ENCODE measurements at regions not wholly inside any gene's neighbourhood (a gene's known extent, or its start where the extent isn't known, plus 50 kb on each side); places are given as distances from the start of the nearest gene placed in this dataset.

- TF ChIP-seq POLR2AphosphoS5 (IDR thresholded peaks at IDR 0.05; ENCODE audit: borderline replicate concordance, low read depth, low read length): no peak
- no peak for TF ChIP-seq EZH2 (IDR thresholded peaks at IDR 0.05)
Observed at GRCh38 chr5:124280079-124280478, 466.4 kb downstream of the ZNF608 start.
